ENCODE measurements at regions not wholly inside any gene's neighbourhood (a gene's known extent, or its start where the extent isn't known, plus 50 kb on each side); places are given as distances from the start of the nearest gene placed in this dataset.

DNA sequence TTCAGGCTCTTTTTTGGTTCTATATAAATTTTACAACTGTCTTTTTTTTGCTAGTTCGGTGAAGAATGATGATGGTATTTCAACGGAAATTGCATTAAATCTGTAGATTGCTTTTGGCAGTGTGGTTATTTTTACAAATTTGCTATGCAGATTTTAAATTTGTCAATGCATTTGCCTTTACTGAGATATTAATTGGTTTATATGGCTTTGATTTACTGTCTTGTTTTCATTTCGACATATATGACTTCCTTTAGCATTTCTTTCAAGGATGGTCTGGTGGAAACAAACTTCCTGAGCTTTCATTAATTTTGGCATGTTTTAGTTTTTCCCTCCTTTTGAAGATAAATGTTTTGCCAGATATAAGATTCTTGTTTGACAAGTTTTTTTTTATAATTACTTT, 1522.5 kb upstream of the PRMT6 start:
- Mint-ChIP-seq H3K9me3 (ENCODE audit: unreplicated experiment) (no peaks in the 10 kb centered on the region), H3K27ac (ENCODE audit: unreplicated experiment) (no peak overlapping the region), H3K4me1 (ENCODE audit: unreplicated experiment) (no peaks in the 10 kb centered on the region), H3K36me3 (ENCODE audit: low read depth, unreplicated experiment) (no peaks in the 10 kb centered on the region), H3K4me3 (ENCODE audit: unreplicated experiment) (no peak overlapping the region), H3K27me3 (ENCODE audit: unreplicated experiment) (peaks cover 5% of the 10 kb centered on the region)
- DNase-seq (ENCODE audit: low spot score): no peak
- TF ChIP-seq, protein P1, sequence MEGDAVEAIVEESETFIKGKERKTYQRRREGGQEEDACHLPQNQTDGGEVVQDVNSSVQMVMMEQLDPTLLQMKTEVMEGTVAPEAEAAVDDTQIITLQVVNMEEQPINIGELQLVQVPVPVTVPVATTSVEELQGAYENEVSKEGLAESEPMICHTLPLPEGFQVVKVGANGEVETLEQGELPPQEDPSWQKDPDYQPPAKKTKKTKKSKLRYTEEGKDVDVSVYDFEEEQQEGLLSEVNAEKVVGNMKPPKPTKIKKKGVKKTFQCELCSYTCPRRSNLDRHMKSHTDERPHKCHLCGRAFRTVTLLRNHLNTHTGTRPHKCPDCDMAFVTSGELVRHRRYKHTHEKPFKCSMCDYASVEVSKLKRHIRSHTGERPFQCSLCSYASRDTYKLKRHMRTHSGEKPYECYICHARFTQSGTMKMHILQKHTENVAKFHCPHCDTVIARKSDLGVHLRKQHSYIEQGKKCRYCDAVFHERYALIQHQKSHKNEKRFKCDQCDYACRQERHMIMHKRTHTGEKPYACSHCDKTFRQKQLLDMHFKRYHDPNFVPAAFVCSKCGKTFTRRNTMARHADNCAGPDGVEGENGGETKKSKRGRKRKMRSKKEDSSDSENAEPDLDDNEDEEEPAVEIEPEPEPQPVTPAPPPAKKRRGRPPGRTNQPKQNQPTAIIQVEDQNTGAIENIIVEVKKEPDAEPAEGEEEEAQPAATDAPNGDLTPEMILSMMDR (IDR thresholded peaks at IDR 0.05; ENCODE audit: unreplicated experiment): no peak

DNA sequence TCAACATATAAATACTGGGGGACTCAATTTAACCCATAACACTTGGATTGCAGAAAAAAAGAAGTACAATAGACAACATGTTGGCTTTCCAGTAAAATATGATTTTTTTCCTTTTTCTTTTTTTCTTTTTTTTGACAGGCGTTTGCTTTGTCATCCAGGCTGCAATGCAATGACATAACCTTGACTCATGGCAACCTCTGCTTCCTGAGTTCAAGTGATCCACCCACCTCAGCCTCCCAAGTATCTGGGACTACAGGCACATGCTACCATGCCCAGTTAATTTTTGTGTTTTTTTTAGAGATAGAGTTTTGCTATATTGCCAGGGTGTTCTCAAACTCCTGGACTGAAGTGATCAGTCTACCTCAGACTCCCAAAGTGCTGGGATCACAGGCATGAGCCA, 1512.0 kb upstream of the PRMT6 start:
- no peaks in the 10 kb centered on the region for H3K27me3 Mint-ChIP-seq (ENCODE audit: unreplicated experiment)
- no peak overlapping the region for H3K27ac Mint-ChIP-seq (ENCODE audit: unreplicated experiment)
- H3K36me3 Mint-ChIP-seq (ENCODE audit: low read depth, unreplicated experiment): no peaks in the 10 kb centered on the region
- no peaks in the 10 kb centered on the region for H3K4me1 Mint-ChIP-seq (ENCODE audit: unreplicated experiment)
- H3K4me3 Mint-ChIP-seq (ENCODE audit: unreplicated experiment): no peak overlapping the region
- H3K9me3 Mint-ChIP-seq (ENCODE audit: unreplicated experiment): no peaks in the 10 kb centered on the region
- DNase-seq (ENCODE audit: low spot score): no peak
- TF ChIP-seq, protein P1 (IDR thresholded peaks at IDR 0.05; ENCODE audit: unreplicated experiment): no peak

DNA sequence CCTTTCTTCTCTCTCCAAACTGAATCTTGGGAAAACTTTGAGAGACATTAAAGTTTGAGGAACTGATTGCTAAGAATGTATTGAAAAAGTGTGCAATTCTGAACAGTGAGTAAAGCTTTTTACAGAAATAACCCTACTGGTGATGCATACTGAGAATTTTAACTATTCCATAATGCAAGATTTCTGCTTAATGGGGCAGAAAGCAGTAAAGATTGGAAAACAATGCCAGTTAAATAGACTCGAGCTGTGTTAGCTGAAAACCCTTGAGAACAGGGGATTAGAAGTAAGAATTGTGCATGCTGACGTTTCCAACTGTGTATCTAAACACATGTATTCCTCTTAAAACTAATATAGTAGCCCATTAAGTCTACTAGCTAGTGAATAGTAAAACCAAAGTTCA, 1500.2 kb upstream of the PRMT6 start:
- no peaks in the 10 kb centered on the region for H3K4me1 Mint-ChIP-seq (ENCODE audit: unreplicated experiment)
- no peaks in the 10 kb centered on the region for H3K9me3 Mint-ChIP-seq (ENCODE audit: unreplicated experiment)
- no peak overlapping the region for H3K27ac Mint-ChIP-seq (ENCODE audit: unreplicated experiment)
- DNase-seq (ENCODE audit: low spot score): no peak
- H3K4me3 Mint-ChIP-seq (ENCODE audit: unreplicated experiment): no peak overlapping the region
- TF ChIP-seq, protein P1 (IDR thresholded peaks at IDR 0.05; ENCODE audit: unreplicated experiment): no peak
- H3K36me3 Mint-ChIP-seq (ENCODE audit: low read depth, unreplicated experiment): no peaks in the 10 kb centered on the region
- H3K27me3 Mint-ChIP-seq (ENCODE audit: unreplicated experiment): no peaks in the 10 kb centered on the region

DNA sequence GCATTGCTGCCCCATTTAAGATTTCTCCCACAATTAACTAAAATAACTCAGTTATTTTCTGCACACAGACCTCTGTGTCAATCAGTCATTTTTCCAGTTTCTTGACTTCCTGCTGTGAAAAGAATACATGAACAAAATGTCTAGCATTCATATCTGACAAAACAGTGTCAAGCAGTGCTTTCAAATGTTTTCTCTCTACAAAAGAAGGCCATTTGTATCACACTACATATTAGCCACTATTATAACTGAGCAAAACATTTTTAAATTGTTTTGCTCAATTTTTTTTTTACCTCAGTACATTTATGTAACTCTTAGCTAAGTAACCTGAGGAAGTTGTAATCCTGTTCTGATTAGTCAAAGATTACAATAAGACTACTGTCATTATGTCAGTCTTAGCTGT, 1498.5 kb upstream of the PRMT6 start:
- Mint-ChIP-seq H3K27me3 (ENCODE audit: unreplicated experiment) (no peaks in the 10 kb centered on the region), H3K27ac (ENCODE audit: unreplicated experiment) (no peak overlapping the region), H3K36me3 (ENCODE audit: low read depth, unreplicated experiment) (no peaks in the 10 kb centered on the region)

GRCh38 chr1:105565006-105565405, 1491.5 kb upstream of the PRMT6 start:
- no peaks in the 10 kb centered on the region for H3K36me3 Mint-ChIP-seq (ENCODE audit: low read depth, unreplicated experiment)
- H3K4me1 Mint-ChIP-seq (ENCODE audit: unreplicated experiment): no peaks in the 10 kb centered on the region
- H3K9me3 Mint-ChIP-seq (ENCODE audit: unreplicated experiment): no peaks in the 10 kb centered on the region

More for the DNA sequence above, 1498.5 kb upstream of the PRMT6 start:
- no peak for DNase-seq (ENCODE audit: low spot score)
- H3K9me3 Mint-ChIP-seq (ENCODE audit: unreplicated experiment): no peaks in the 10 kb centered on the region
- H3K4me1 Mint-ChIP-seq (ENCODE audit: unreplicated experiment): no peaks in the 10 kb centered on the region
- no peak overlapping the region for H3K4me3 Mint-ChIP-seq (ENCODE audit: unreplicated experiment)
- TF ChIP-seq, protein P1 (IDR thresholded peaks at IDR 0.05; ENCODE audit: unreplicated experiment): no peak

More at GRCh38 chr1:105565006-105565405, 1491.5 kb upstream of the PRMT6 start:
- Mint-ChIP-seq H3K27me3 (ENCODE audit: unreplicated experiment) (no peaks in the 10 kb centered on the region), H3K27ac (ENCODE audit: unreplicated experiment) (no peak overlapping the region), H3K4me3 (ENCODE audit: unreplicated experiment) (no peak overlapping the region)
- DNase-seq (ENCODE audit: low spot score): no peak
- TF ChIP-seq, protein P1 (IDR thresholded peaks at IDR 0.05; ENCODE audit: unreplicated experiment): no peak
